Sigmoid colon (tissue), 6 donors: ENCODE measurements at regions not wholly inside any gene's neighbourhood (a gene's known extent, or its start where the extent isn't known, plus 50 kb on each side); places are given as distances from the start of the nearest gene placed in this dataset.
A peak's percentile ranks its signal among the peaks of the same experiment; 100 is the strongest.

Source experiments
- DNase-seq: peaks from one replicate; pipeline ENCODE4 v3.0.0-alpha.2; 2019
- H3K27ac ChIP-seq, 4 donors: fragments of 200-600 bp; sonication (generic); one replicate each; pipeline ENCODE4 v1.5.1; 2016 to 2019; ENCODE audit warnings: mild to moderate bottlenecking in 1 of 4
- H3K27me3 ChIP-seq, 3 donors: fragments of 200-600 bp; sonication (generic); one replicate each; pipeline ENCODE4 v1.5.1; 2019; ENCODE audit warnings: mild to moderate bottlenecking in 1 of 3
- H3K36me3 ChIP-seq, 4 donors: fragments of 200-600 bp; sonication (generic); one replicate each; pipeline ENCODE4 v1.5.1; 2016 to 2019
- H3K4me1 ChIP-seq, 4 donors: fragments of 200-600 bp; sonication (generic); one replicate each; pipeline ENCODE4 v1.5.1; 2017 to 2019
- H3K4me3 ChIP-seq, 4 donors: fragments of 200-600 bp; sonication (generic); one replicate each; pipeline ENCODE4 v1.5.1; 2017 to 2019; ENCODE audit warnings: mild to moderate bottlenecking in 2 of 4, moderate library complexity in 1 of 4
- H3K9me3 ChIP-seq, 4 donors: fragments of 200-600 bp in 3 of 4; sonication (generic) in 3 of 4; one replicate each; pipeline versions ENCODE4 v1.5.1 to v1.6.1; 2013 to 2019
- CTCF ChIP-seq, 4 experiments: fragments of 450-650 bp in 3 of 4; fragments of 200-600 bp in 1 of 4; IDR thresholded peaks; one replicate each; pipeline ENCODE4 v1.5.1; 2016 to 2019; ENCODE audit warnings: antibody characterized with exemption in 4 of 4, mild to moderate bottlenecking in 3 of 4, moderate library complexity in 2 of 4
- EP300 ChIP-seq, 4 donors: sonication (generic); formaldehyde crosslinking; IDR thresholded peaks; one replicate each; pipeline ENCODE4 v1.6.1; 2017; ENCODE audit warnings: antibody characterized with exemption in 4 of 4
- POLR2A ChIP-seq, 2 donors: fragments of 450-650 bp; IDR thresholded peaks; one replicate each; pipeline ENCODE4 v1.6.1; 2016; ENCODE audit warnings: antibody characterized with exemption in 2 of 2, mild to moderate bottlenecking in 2 of 2, moderate library complexity in 2 of 2
- POLR2AphosphoS5 ChIP-seq, 4 donors: sonication (generic); formaldehyde crosslinking; IDR thresholded peaks; one replicate each; pipeline ENCODE4 v1.6.1; 2017; ENCODE audit warnings: antibody characterized with exemption in 4 of 4
- WGBS, 2 donors: extraction: QIAGEN DNeasy Blood & Tissue Kit; methylation state at CpG; one replicate each; pipeline ENCODE4 v1.1.7; 2013; 5-methylcytosine and 5-hydroxymethylcytosine counted together
- intact Hi-C: fragments of 100-400 bp; cut with DNase I; formaldehyde crosslinking; loops from one replicate; pipeline ENCODE4 v1.15.1; 2023
- donor health status: healthy with polysubstance abuse.
- donor health status: healthy.

- Histone ChIP-seq H3K27me3 (no peaks in the 10 kb centered on the region), H3K4me1 (no peaks in the 10 kb centered on the region), H3K36me3 (no peaks in the 10 kb centered on the region), H3K4me3 (no peak overlapping the region), H3K9me3 (no peaks in the 10 kb centered on the region), H3K27ac (no peak overlapping the region)
- intact Hi-C loops = no loop called here
- TF ChIP-seq POLR2AphosphoS5 (IDR thresholded peaks at IDR 0.05) (no peak), CTCF (IDR thresholded peaks at IDR 0.05) (no peak), POLR2A (IDR thresholded peaks at IDR 0.05) (no peak), EP300 (IDR thresholded peaks at IDR 0.05) (no peak)
- WGBS, 2 donors = 83 to 87% methylated on average over 3 of the region's 3 CpGs
- no peak for DNase-seq
These were observed 121.5 kb upstream of the PLPP4 start for GRCh38 chr10:120335553-120335952.

- no peak overlapping the region for H3K27ac ChIP-seq
- H3K27me3 ChIP-seq = no peaks in the 10 kb centered on the region
- H3K4me1 ChIP-seq = no peaks in the 10 kb centered on the region
- no peaks in the 10 kb centered on the region for H3K9me3 ChIP-seq
- TF ChIP-seq CTCF (IDR thresholded peaks at IDR 0.05) (no peak), EP300 (IDR thresholded peaks at IDR 0.05) (no peak), POLR2AphosphoS5 (IDR thresholded peaks at IDR 0.05) (no peak), POLR2A (IDR thresholded peaks at IDR 0.05) (no peak)
- DNase-seq = no peak
- intact Hi-C loops = no loop called here
- H3K36me3 ChIP-seq = no peaks in the 10 kb centered on the region
- H3K4me3 ChIP-seq = no peak overlapping the region
These were observed 120.6 kb upstream of the PLPP4 start for GRCh38 chr10:120336306-120336910.

GRCh38 chr10:120336911-120337540 lies 120.0 kb upstream of the PLPP4 start:
- Histone ChIP-seq H3K9me3 (no peaks in the 10 kb centered on the region), H3K36me3 (no peaks in the 10 kb centered on the region), H3K4me3 (no peak overlapping the region), H3K27me3 (no peaks in the 10 kb centered on the region), H3K4me1 (no peaks in the 10 kb centered on the region), H3K27ac (no peak overlapping the region)
- intact Hi-C loops = no loop called here
- WGBS, 2 donors = 4 to 12% methylated on average over 4 of the region's 4 CpGs
- DNase-seq = no peak
- TF ChIP-seq CTCF (IDR thresholded peaks at IDR 0.05) (peak in 3 of 4 experiments; percentile 17 to 46 (median 33)), POLR2A (IDR thresholded peaks at IDR 0.05) (no peak)

- Histone ChIP-seq H3K4me3 (no peak overlapping the region), H3K27me3 (no peaks in the 10 kb centered on the region), H3K36me3 (no peaks in the 10 kb centered on the region), H3K4me1 (no peaks in the 10 kb centered on the region), H3K9me3 (no peaks in the 10 kb centered on the region), H3K27ac (no peak overlapping the region)
- intact Hi-C loops = no loop called here
- TF ChIP-seq POLR2A (IDR thresholded peaks at IDR 0.05) (no peak), POLR2AphosphoS5 (IDR thresholded peaks at IDR 0.05) (no peak)
- DNase-seq = no peak
- 62 to 63% methylated on average over 7 of the region's 7 CpGs for WGBS, 2 donors
These were observed 114.8 kb upstream of the PLPP4 start for GRCh38 chr10:120342115-120342714.

GRCh38 chr10:120345186-120345585 lies 111.8 kb upstream of the PLPP4 start:
- intact Hi-C loops = no loop called here
- H3K27me3 ChIP-seq = peaks cover 0 to 6% (median 0%) of the 10 kb centered on the region in 3 donors
- no peak overlapping the region for H3K27ac ChIP-seq
- H3K9me3 ChIP-seq = peaks cover 0 to 2% (median 0%) of the 10 kb centered on the region in 4 donors
- H3K4me3 ChIP-seq = no peak overlapping the region
- H3K36me3 ChIP-seq = no peaks in the 10 kb centered on the region
- TF ChIP-seq POLR2AphosphoS5 (IDR thresholded peaks at IDR 0.05) (no peak), POLR2A (IDR thresholded peaks at IDR 0.05) (no peak), EP300 (IDR thresholded peaks at IDR 0.05) (no peak), CTCF (IDR thresholded peaks at IDR 0.05) (no peak)
- DNase-seq = no peak
- H3K4me1 ChIP-seq = no peaks in the 10 kb centered on the region
- WGBS, 2 donors = 73 to 85% methylated on average over 2 of the region's 2 CpGs
